NCI-H128 (cell line): ENCODE measurements at regions not wholly inside any gene's neighbourhood (a gene's known extent, or its start where the extent isn't known, plus 50 kb on each side); places are given as distances from the start of the nearest gene placed in this dataset.

Experiments
- DNase-seq: peaks from one replicate; lab custom pipeline; 2025; ENCODE audit not compliant: unreplicated experiment; lab: John Stamatoyannopoulos, UW

GRCh38 chr2:204046145-204046544, 109.6 kb downstream of the ICOS start:
- DNase-seq, result no peak

- DNase-seq, result no peak
These were observed 113.1 kb downstream of the ICOS start for GRCh38 chr2:204049635-204050034.

GRCh38 chr2:204050681-204051080, 114.1 kb downstream of the ICOS start:
- DNase-seq, result no peak

- no peak for DNase-seq
These were observed 114.9 kb downstream of the ICOS start for GRCh38 chr2:204051476-204051875.

- no peak for DNase-seq
These were observed 115.5 kb downstream of the ICOS start for GRCh38 chr2:204051984-204052556.

GRCh38 chr2:204059016-204059415, 122.5 kb downstream of the ICOS start:
- DNase-seq, result no peak

GRCh38 chr2:204060841-204061240, 124.3 kb downstream of the ICOS start:
- DNase-seq, result no peak

GRCh38 chr2:204061241-204061640, 124.7 kb downstream of the ICOS start:
- no peak for DNase-seq

GRCh38 chr2:204064119-204064518, 127.6 kb downstream of the ICOS start:
- no peak for DNase-seq

GRCh38 chr2:204065566-204065965, 129.0 kb downstream of the ICOS start:
- DNase-seq, result no peak

GRCh38 chr2:204066051-204066450, 129.5 kb downstream of the ICOS start:
- DNase-seq, result no peak

GRCh38 chr2:204069804-204070203, 133.2 kb downstream of the ICOS start:
- DNase-seq, result no peak

GRCh38 chr2:204072443-204073324, 136.1 kb downstream of the ICOS start:
- DNase-seq, result peak; percentile 2

GRCh38 chr2:204074456-204074855, 137.9 kb downstream of the ICOS start:
- no peak for DNase-seq

- no peak for DNase-seq
These were observed 141.6 kb downstream of the ICOS start for GRCh38 chr2:204078003-204078698.

GRCh38 chr2:204081487-204082425, 145.2 kb downstream of the ICOS start:
- DNase-seq, result no peak

GRCh38 chr2:204086167-204086566, 149.6 kb downstream of the ICOS start:
- DNase-seq, result no peak

GRCh38 chr2:204089105-204089504, 152.5 kb downstream of the ICOS start:
- no peak for DNase-seq

GRCh38 chr2:204089574-204089973, 153.0 kb downstream of the ICOS start:
- no peak for DNase-seq

- DNase-seq, result no peak
These were observed 153.5 kb downstream of the ICOS start for GRCh38 chr2:204090021-204090420.

- no peak for DNase-seq
These were observed 168.2 kb downstream of the ICOS start for GRCh38 chr2:204104811-204105210.
